NCI-H1417 (cell line): ENCODE measurements at regions not wholly inside any gene's neighbourhood (a gene's known extent, or its start where the extent isn't known, plus 50 kb on each side); places are given as distances from the start of the nearest gene placed in this dataset.

Experiments used
- DNase-seq, 3 experiments: peaks; one replicate each; lab custom pipeline; 2025; lab: John Stamatoyannopoulos, UW

GRCh38 chr4:129167640-129168260 is 71.8 kb downstream of the C4orf33 start:
- no peak for DNase-seq

GRCh38 chr4:129172181-129172580 is 76.2 kb downstream of the C4orf33 start:
- DNase-seq, result no peak

GRCh38 chr4:129176864-129177263 is 80.9 kb downstream of the C4orf33 start:
- no peak for DNase-seq

GRCh38 chr4:129179276-129179675 is 83.3 kb downstream of the C4orf33 start:
- DNase-seq, result peak in 2 of 3 experiments; percentile 9 to 69

GRCh38 chr4:129189630-129190029 is 93.7 kb downstream of the C4orf33 start:
- DNase-seq, result no peak

GRCh38 chr4:129193357-129194100 is 97.6 kb downstream of the C4orf33 start:
- DNase-seq, result no peak

- DNase-seq, result no peak
These were observed 112.5 kb downstream of the C4orf33 start for GRCh38 chr4:129208481-129208880.

GRCh38 chr4:129213692-129214091 is 117.7 kb downstream of the C4orf33 start:
- DNase-seq, result no peak

- peak; percentile 61 to 88 (median 65) for DNase-seq
These were observed 122.4 kb downstream of the C4orf33 start for GRCh38 chr4:129218360-129218759.

- DNase-seq, result peak in 2 of 3 experiments; percentile 31 to 76
These were observed 122.9 kb downstream of the C4orf33 start for GRCh38 chr4:129218897-129219296.

- DNase-seq, result no peak
These were observed 124.3 kb downstream of the C4orf33 start for GRCh38 chr4:129220254-129220653.

GRCh38 chr4:129223945-129224344 is 128.0 kb downstream of the C4orf33 start:
- DNase-seq, result peak in 2 of 3 experiments; percentile 12 to 65

- DNase-seq, result no peak
These were observed 134.9 kb downstream of the C4orf33 start for GRCh38 chr4:129230846-129231245.

- DNase-seq, result peak in 2 of 3 experiments; percentile 58 to 87
These were observed 136.1 kb downstream of the C4orf33 start for GRCh38 chr4:129231945-129232588.

- peak; percentile 41 to 88 (median 58) for DNase-seq
These were observed 136.8 kb downstream of the C4orf33 start for GRCh38 chr4:129232589-129233337.

GRCh38 chr4:129233691-129234090 is 137.7 kb downstream of the C4orf33 start:
- peak in 2 of 3 experiments; percentile 79 to 95 for DNase-seq

- DNase-seq, result no peak
These were observed 140.4 kb downstream of the C4orf33 start for GRCh38 chr4:129236351-129236750.

GRCh38 chr4:129239088-129239487 is 143.1 kb downstream of the C4orf33 start:
- no peak for DNase-seq

- peak; percentile 39 to 80 (median 46) for DNase-seq
These were observed 144.9 kb downstream of the C4orf33 start for GRCh38 chr4:129240816-129241215.

GRCh38 chr4:129246145-129246544 is 150.2 kb downstream of the C4orf33 start:
- DNase-seq, result peak in 2 of 3 experiments; percentile 47 to 87

- peak; percentile 79 to 98 (median 83) for DNase-seq
These were observed 151.0 kb downstream of the C4orf33 start for GRCh38 chr4:129246910-129247461.

GRCh38 chr4:129248621-129249020 is 152.7 kb downstream of the C4orf33 start:
- DNase-seq, result peak in 1 of 3 experiments; percentile 27
